ENCODE measurements at regions not wholly inside any gene's neighbourhood (a gene's known extent, or its start where the extent isn't known, plus 50 kb on each side); places are given as distances from the start of the nearest gene placed in this dataset.

DNA sequence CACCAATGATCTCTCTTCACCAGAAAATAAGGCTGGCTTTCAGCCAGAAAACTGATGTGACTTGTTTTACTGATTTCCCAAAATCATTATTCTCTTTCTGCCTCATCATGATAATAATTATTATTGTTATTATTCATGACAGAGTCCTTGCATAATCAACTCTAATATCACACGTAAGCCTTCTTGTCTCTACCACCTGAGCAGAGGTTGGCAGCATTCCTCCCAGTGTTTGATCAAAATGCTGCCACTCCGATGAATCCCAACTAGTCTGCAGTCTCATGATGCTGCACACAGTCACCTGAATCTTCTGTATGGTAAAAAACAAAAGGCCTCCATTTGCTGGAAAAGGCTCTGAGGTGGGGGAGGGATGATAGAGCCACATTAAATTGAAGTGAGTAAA, 105.7 kb upstream of the PLEKHG7 start:
- TF ChIP-seq, protein P1, sequence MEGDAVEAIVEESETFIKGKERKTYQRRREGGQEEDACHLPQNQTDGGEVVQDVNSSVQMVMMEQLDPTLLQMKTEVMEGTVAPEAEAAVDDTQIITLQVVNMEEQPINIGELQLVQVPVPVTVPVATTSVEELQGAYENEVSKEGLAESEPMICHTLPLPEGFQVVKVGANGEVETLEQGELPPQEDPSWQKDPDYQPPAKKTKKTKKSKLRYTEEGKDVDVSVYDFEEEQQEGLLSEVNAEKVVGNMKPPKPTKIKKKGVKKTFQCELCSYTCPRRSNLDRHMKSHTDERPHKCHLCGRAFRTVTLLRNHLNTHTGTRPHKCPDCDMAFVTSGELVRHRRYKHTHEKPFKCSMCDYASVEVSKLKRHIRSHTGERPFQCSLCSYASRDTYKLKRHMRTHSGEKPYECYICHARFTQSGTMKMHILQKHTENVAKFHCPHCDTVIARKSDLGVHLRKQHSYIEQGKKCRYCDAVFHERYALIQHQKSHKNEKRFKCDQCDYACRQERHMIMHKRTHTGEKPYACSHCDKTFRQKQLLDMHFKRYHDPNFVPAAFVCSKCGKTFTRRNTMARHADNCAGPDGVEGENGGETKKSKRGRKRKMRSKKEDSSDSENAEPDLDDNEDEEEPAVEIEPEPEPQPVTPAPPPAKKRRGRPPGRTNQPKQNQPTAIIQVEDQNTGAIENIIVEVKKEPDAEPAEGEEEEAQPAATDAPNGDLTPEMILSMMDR (conservative IDR thresholded peaks at IDR 0.05) = no peak
- TF ChIP-seq ZFX (IDR thresholded peaks at IDR 0.05) = no peak
